Upper lobe of right lung (tissue), 1 donor: ENCODE measurements at regions not wholly inside any gene's neighbourhood (a gene's known extent, or its start where the extent isn't known, plus 50 kb on each side); places are given as distances from the start of the nearest gene placed in this dataset.

ENCODE experiments used
- ATAC-seq: fragments of 200-7000 bp; cut with Tn5 transposase; one replicate; pipeline ENCODE4 v1.9.1; 2020; ENCODE audit warnings: mild to moderate bottlenecking, moderate library complexity
- DNase-seq: peaks from one replicate; pipeline ENCODE4 v3.0.0-alpha.2; 2020
- H3K27ac ChIP-seq: fragments of 200-600 bp; one replicate; pipeline ENCODE4 v1.8.0; 2022
- H3K27me3 ChIP-seq: fragments of 200-600 bp; one replicate; pipeline ENCODE4 v1.8.0; 2022; ENCODE audit warnings: mild to moderate bottlenecking
- H3K36me3 ChIP-seq: fragments of 200-600 bp; one replicate; pipeline ENCODE4 v1.8.0; 2022
- H3K4me1 ChIP-seq: fragments of 200-600 bp; one replicate; pipeline ENCODE4 v1.8.0; 2022
- H3K4me3 ChIP-seq: fragments of 200-600 bp; one replicate; pipeline ENCODE4 v1.8.0; 2022; ENCODE audit warnings: mild to moderate bottlenecking
- H3K9me3 ChIP-seq: fragments of 200-600 bp; one replicate; pipeline ENCODE4 v1.8.0; 2022
- CTCF ChIP-seq: fragments of 200-600 bp; IDR thresholded peaks from one replicate; pipeline ENCODE4 v1.8.0; 2022; ENCODE audit warnings: antibody characterized with exemption
- intact Hi-C: fragments of 100-400 bp; cut with DNase I; formaldehyde crosslinking; loops from one replicate; pipeline ENCODE4 v1.11.0; 2022
- donor health status: DM: no; HTN: yes; CAD: no; lungs with severe emphysema.

- intact Hi-C loops = no loop called here
- H3K36me3 ChIP-seq = no peaks in the 10 kb centered on the region
These were observed 445.2 kb downstream of the ELAVL2 start for GRCh38 chr9:23380821-23381220.

GRCh38 chr9:23382418-23382817 is 443.6 kb downstream of the ELAVL2 start:
- no peaks in the 10 kb centered on the region for H3K4me1 ChIP-seq
- TF ChIP-seq CTCF = no peak
- ATAC-seq (no peak), DNase-seq (no peak)
- no peaks in the 10 kb centered on the region for H3K36me3 ChIP-seq
- H3K27ac ChIP-seq = no peak overlapping the region
- no peak overlapping the region for H3K4me3 ChIP-seq
- intact Hi-C loops = no loop called here
- no peaks in the 10 kb centered on the region for H3K9me3 ChIP-seq
- H3K27me3 ChIP-seq = no peaks in the 10 kb centered on the region

More at GRCh38 chr9:23380821-23381220, 445.2 kb downstream of the ELAVL2 start:
- no peak for DNase-seq
- H3K4me3 ChIP-seq = no peak overlapping the region
- H3K4me1 ChIP-seq = no peaks in the 10 kb centered on the region
- no peak for ATAC-seq
- TF ChIP-seq CTCF = no peak
- H3K27me3 ChIP-seq = no peaks in the 10 kb centered on the region
- H3K27ac ChIP-seq = no peak overlapping the region
- H3K9me3 ChIP-seq = no peaks in the 10 kb centered on the region

- Histone ChIP-seq H3K4me1 (no peaks in the 10 kb centered on the region), H3K36me3 (no peaks in the 10 kb centered on the region), H3K9me3 (no peaks in the 10 kb centered on the region), H3K27ac (no peak overlapping the region), H3K27me3 (no peaks in the 10 kb centered on the region), H3K4me3 (no peak overlapping the region)
- no peak for ATAC-seq
- DNase-seq = no peak
- TF ChIP-seq CTCF = no peak
- intact Hi-C loops = no loop called here
These were observed 431.9 kb downstream of the ELAVL2 start for GRCh38 chr9:23394189-23394588.

- Histone ChIP-seq H3K36me3 (no peaks in the 10 kb centered on the region), H3K4me3 (no peak overlapping the region), H3K27me3 (no peaks in the 10 kb centered on the region), H3K4me1 (no peaks in the 10 kb centered on the region), H3K9me3 (no peaks in the 10 kb centered on the region), H3K27ac (no peak overlapping the region)
- TF ChIP-seq CTCF = no peak
- DNase-seq (no peak), ATAC-seq (no peak)
- intact Hi-C loops = no loop called here
These were observed 417.2 kb downstream of the ELAVL2 start for GRCh38 chr9:23408874-23409273.

GRCh38 chr9:23412046-23412445 is 414.0 kb downstream of the ELAVL2 start:
- intact Hi-C loops = no loop called here
- ATAC-seq = no peak
- H3K27me3 ChIP-seq = no peaks in the 10 kb centered on the region
- H3K27ac ChIP-seq = no peak overlapping the region
- H3K9me3 ChIP-seq = no peaks in the 10 kb centered on the region
- no peaks in the 10 kb centered on the region for H3K4me1 ChIP-seq
- DNase-seq = no peak
- H3K4me3 ChIP-seq = no peak overlapping the region
- H3K36me3 ChIP-seq = no peaks in the 10 kb centered on the region
- TF ChIP-seq CTCF = no peak

- no peaks in the 10 kb centered on the region for H3K4me1 ChIP-seq
- no peak for ATAC-seq
- H3K4me3 ChIP-seq = no peak overlapping the region
- no peak overlapping the region for H3K27ac ChIP-seq
- no peaks in the 10 kb centered on the region for H3K36me3 ChIP-seq
- TF ChIP-seq CTCF = no peak
- H3K27me3 ChIP-seq = no peaks in the 10 kb centered on the region
- no peaks in the 10 kb centered on the region for H3K9me3 ChIP-seq
- DNase-seq = no peak
- intact Hi-C loops = no loop called here
These were observed 413.6 kb downstream of the ELAVL2 start for GRCh38 chr9:23412458-23412857.
